Fibroblast of the aortic adventitia (primary cell): ENCODE measurements at regions not wholly inside any gene's neighbourhood (a gene's known extent, or its start where the extent isn't known, plus 50 kb on each side); places are given as distances from the start of the nearest gene placed in this dataset.

ENCODE experiments used
- DNase-seq: peaks from one replicate; pipeline ENCODE4 v3.0.0-alpha.2; 2010; ENCODE audit warnings: low read depth
- H3K4me3 ChIP-seq: 2 replicates; pipeline ENCODE4 v1.5.1; 2011; ENCODE audit warnings: low read depth, mild to moderate bottlenecking, control low read depth, low read length, moderate library complexity
- TF ChIP-seq, protein P1 (sequence below): IDR thresholded peaks from 2 replicates; pipeline ENCODE4 v1.5.1; 2011; ENCODE audit warnings: mild to moderate bottlenecking, low read length, control low read depth, inconsistent platforms; ENCODE audit not compliant: insufficient read depth

DNA sequence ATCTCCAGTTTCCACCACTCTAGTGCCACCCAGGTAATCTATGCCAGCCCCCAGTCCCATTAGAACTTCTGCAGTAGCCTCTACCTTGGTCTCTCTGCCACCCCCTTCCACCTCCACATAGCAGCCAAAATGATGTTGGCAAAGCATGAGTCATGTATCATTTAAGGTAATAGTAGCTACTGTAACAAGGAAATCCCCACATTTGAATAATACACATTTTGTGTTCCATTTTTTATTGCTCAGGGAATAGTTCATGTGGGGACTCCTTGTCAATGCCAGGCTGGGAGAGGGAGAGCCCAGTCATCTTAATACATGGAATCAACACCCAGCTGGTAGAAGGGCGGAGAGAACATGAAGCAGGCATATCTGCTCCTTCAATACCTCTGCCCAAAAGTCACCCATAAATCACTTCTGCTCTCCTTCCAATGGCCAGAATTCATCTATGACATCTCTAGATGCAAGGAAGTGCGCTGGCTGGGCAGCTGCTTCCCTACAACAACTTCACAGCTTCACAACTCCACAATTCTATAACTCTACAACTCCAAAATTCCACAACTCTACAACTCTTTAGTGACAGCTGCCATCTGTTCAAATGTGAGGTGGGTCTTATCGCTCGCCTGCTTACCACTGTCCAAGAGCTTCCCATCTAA, 70.6 kb upstream of the GLS start:
- TF ChIP-seq, protein P1, sequence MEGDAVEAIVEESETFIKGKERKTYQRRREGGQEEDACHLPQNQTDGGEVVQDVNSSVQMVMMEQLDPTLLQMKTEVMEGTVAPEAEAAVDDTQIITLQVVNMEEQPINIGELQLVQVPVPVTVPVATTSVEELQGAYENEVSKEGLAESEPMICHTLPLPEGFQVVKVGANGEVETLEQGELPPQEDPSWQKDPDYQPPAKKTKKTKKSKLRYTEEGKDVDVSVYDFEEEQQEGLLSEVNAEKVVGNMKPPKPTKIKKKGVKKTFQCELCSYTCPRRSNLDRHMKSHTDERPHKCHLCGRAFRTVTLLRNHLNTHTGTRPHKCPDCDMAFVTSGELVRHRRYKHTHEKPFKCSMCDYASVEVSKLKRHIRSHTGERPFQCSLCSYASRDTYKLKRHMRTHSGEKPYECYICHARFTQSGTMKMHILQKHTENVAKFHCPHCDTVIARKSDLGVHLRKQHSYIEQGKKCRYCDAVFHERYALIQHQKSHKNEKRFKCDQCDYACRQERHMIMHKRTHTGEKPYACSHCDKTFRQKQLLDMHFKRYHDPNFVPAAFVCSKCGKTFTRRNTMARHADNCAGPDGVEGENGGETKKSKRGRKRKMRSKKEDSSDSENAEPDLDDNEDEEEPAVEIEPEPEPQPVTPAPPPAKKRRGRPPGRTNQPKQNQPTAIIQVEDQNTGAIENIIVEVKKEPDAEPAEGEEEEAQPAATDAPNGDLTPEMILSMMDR, result no peak
- no peak overlapping the region for H3K4me3 ChIP-seq
- no peak for DNase-seq

DNA sequence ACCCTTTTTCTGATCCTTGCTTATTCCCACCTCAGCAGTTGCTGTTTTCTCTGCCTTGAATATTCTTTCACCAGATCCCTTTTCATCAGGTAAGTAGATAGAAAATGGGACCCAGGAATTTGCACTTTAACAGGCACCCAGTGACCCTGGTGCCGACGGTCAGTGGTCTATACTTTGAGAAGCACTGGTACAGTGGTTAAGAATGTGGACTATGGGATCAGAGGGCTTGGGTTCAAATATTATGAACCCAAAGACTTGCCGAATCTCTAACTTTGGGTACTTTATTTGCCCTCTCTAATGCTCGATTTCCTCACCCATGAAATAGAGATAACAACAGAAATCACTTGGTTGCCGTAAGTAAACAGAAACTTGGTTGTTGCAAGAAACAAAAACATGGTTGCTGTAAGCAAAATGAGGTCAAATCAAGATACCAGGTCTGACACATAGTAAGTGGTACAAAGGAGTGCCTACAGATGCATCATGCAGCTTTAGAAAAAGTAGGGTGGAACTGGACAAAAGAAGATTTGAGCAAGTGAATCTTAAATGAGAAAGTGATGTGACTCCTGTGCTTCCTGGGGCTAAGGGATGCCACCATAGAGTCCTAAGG, 69.5 kb upstream of the GLS start:
- H3K4me3 ChIP-seq, result no peak overlapping the region
- no peak for DNase-seq
- TF ChIP-seq, protein P1, result no peak

DNA sequence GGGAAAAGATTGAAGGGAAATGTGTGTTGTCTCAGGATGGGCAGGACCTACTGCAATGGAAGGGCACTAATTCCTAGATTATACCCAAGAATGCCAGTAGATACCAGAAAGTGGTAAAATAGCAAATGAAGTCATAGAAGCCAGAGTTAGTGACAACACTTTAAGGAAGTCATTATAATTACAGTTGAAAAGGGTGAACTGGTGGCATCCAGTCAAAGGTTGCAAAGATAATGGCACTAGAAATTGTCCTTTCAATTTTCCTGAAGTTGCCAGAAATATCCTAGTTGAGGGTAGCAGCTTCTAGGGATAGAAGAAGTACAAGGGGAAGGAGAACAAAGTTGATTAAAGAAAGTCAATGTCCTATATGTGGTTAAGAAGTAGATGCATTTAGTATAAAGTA, 68.8 kb upstream of the GLS start:
- no peak for DNase-seq
- H3K4me3 ChIP-seq, result no peak overlapping the region
- TF ChIP-seq, protein P1, result no peak

DNA sequence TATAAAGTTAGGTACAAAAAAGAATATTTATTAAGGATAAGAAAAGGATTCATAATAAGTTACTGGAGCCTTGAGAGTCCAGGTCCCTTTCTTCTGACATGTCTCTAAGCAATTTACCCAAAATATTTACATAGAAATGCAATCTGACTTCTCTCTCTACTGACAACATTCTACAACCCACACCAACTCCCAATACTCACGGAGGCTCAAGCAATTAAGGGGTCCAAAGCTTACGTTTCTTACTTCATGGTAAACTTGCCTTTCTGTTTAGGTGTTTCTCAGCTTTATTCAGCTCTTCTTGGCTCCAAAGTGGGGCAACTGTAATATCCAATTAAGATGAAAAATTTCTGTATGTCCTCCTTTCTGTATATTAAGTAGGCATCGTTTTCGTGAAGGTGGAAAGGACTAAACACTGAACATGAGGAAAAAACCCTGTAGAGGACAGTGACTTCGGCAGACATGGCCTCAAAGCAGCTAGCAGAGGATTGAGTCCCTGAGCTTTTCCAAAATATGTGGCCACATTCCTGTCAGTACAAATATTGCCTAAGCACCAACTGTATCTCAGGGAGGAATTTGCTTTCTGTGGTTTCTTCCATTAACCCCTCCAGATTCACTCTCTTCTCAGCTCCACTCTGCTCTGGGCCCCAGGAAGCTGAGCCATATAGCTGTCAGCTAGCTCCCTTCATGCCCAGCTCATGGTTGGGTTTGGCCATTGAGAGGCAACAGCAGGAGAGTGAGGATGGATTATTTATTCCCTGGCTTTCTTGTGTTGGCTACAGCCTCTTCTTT, 67.9 kb upstream of the GLS start:
- DNase-seq, result peak; percentile 79
- H3K4me3 ChIP-seq, result no peak overlapping the region

DNA sequence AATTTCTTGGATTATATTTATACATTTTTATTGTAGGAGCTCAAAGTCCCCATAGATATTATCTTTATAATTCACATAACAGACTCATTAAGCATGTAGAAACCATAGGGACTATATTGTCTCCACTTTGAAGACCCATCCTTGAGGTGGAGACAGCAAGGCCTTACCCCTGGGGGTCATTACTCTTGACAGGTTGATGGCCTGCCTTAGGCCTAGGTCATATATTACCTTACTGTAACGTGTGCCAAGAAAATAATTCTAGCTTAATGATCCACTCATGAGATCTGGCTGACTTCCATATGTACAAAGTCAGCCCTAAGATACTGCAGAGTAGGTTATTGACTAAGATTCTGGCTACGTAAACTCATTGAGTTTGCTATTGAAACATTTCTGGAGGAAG, 65.4 kb upstream of the GLS start:
- TF ChIP-seq, protein P1, result no peak
- H3K4me3 ChIP-seq, result no peak overlapping the region
- no peak for DNase-seq

More for the DNA sequence above, 67.9 kb upstream of the GLS start:
- TF ChIP-seq, protein P1, result no peak

DNA sequence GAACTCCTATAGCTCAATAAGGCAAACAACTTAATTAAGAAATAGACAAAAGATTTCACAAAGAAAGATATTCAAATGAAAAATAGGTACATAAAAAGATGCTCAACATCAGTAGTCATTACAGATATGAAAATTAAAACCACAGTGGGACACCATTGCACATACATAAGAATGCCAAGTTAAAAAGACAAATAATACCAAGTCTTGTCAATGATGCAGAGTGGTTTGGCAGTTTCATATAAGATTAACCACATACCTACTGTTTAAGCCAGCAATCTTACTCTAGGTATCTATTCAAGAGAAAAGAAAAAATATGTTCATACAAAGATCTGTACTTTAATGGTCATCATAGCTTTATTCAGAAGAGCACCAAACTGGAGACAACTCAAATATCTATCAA, 63.5 kb upstream of the GLS start:
- no peak for DNase-seq
- H3K4me3 ChIP-seq, result no peak overlapping the region
- TF ChIP-seq, protein P1, result no peak
